Sigmoid colon (tissue), 6 donors: ENCODE measurements at regions not wholly inside any gene's neighbourhood (a gene's known extent, or its start where the extent isn't known, plus 50 kb on each side); places are given as distances from the start of the nearest gene placed in this dataset.
A peak's percentile ranks its signal among the peaks of the same experiment; 100 is the strongest.

ENCODE experiments used
- DNase-seq: peaks from one replicate; pipeline ENCODE4 v3.0.0-alpha.2; 2019
- H3K27ac ChIP-seq, 4 donors: fragments of 200-600 bp; sonication (generic); one replicate each; pipeline ENCODE4 v1.5.1; 2016 to 2019; ENCODE audit warnings: mild to moderate bottlenecking in 1 of 4
- H3K27me3 ChIP-seq, 3 donors: fragments of 200-600 bp; sonication (generic); one replicate each; pipeline ENCODE4 v1.5.1; 2019; ENCODE audit warnings: mild to moderate bottlenecking in 1 of 3
- H3K36me3 ChIP-seq, 4 donors: fragments of 200-600 bp; sonication (generic); one replicate each; pipeline ENCODE4 v1.5.1; 2016 to 2019
- H3K4me1 ChIP-seq, 4 donors: fragments of 200-600 bp; sonication (generic); one replicate each; pipeline ENCODE4 v1.5.1; 2017 to 2019
- H3K4me3 ChIP-seq, 4 donors: fragments of 200-600 bp; sonication (generic); one replicate each; pipeline ENCODE4 v1.5.1; 2017 to 2019; ENCODE audit warnings: mild to moderate bottlenecking in 2 of 4, moderate library complexity in 1 of 4
- H3K9me3 ChIP-seq, 4 donors: fragments of 200-600 bp in 3 of 4; sonication (generic) in 3 of 4; one replicate each; pipeline versions ENCODE4 v1.5.1 to v1.6.1; 2013 to 2019
- EP300 ChIP-seq, 4 donors: sonication (generic); formaldehyde crosslinking; IDR thresholded peaks; one replicate each; pipeline ENCODE4 v1.6.1; 2017; ENCODE audit warnings: antibody characterized with exemption in 4 of 4
- POLR2A ChIP-seq, 2 donors: fragments of 450-650 bp; IDR thresholded peaks; one replicate each; pipeline ENCODE4 v1.6.1; 2016; ENCODE audit warnings: antibody characterized with exemption in 2 of 2, mild to moderate bottlenecking in 2 of 2, moderate library complexity in 2 of 2
- POLR2AphosphoS5 ChIP-seq, 4 donors: sonication (generic); formaldehyde crosslinking; IDR thresholded peaks; one replicate each; pipeline ENCODE4 v1.6.1; 2017; ENCODE audit warnings: antibody characterized with exemption in 4 of 4
- WGBS, 2 donors: extraction: QIAGEN DNeasy Blood & Tissue Kit; methylation state at CpG; one replicate each; pipeline ENCODE4 v1.1.7; 2013; 5-methylcytosine and 5-hydroxymethylcytosine counted together
- intact Hi-C: fragments of 100-400 bp; cut with DNase I; formaldehyde crosslinking; loops from one replicate; pipeline ENCODE4 v1.15.1; 2023
- TF ChIP-seq, protein P1 (sequence below), 4 experiments: fragments of 450-650 bp in 3 of 4; fragments of 200-600 bp in 1 of 4; IDR thresholded peaks; one replicate each; pipeline ENCODE4 v1.5.1; 2016 to 2019; ENCODE audit warnings: antibody characterized with exemption in 4 of 4, mild to moderate bottlenecking in 3 of 4, moderate library complexity in 2 of 4
- donor health status: healthy with polysubstance abuse.
- donor health status: healthy.

GRCh38 chr4:108359986-108360681 is 191.4 kb upstream of the LEF1 start:
- intact Hi-C loops: no loop called here
- Histone ChIP-seq H3K27me3 (no peaks in the 10 kb centered on the region), H3K36me3 (no peaks in the 10 kb centered on the region), H3K4me1 (peaks cover 0 to 24% (median 14%) of the 10 kb centered on the region in 4 donors), H3K9me3 (no peaks in the 10 kb centered on the region), H3K27ac (peak overlapping the region in 1 of 4 donors; percentile 39), H3K4me3 (no peak overlapping the region)
- no peak for DNase-seq
- WGBS, 2 donors: 63 to 78% methylated on average over 10 of the region's 10 CpGs
- no peak for TF ChIP-seq POLR2AphosphoS5 (IDR thresholded peaks at IDR 0.05)
- TF ChIP-seq, protein P1, sequence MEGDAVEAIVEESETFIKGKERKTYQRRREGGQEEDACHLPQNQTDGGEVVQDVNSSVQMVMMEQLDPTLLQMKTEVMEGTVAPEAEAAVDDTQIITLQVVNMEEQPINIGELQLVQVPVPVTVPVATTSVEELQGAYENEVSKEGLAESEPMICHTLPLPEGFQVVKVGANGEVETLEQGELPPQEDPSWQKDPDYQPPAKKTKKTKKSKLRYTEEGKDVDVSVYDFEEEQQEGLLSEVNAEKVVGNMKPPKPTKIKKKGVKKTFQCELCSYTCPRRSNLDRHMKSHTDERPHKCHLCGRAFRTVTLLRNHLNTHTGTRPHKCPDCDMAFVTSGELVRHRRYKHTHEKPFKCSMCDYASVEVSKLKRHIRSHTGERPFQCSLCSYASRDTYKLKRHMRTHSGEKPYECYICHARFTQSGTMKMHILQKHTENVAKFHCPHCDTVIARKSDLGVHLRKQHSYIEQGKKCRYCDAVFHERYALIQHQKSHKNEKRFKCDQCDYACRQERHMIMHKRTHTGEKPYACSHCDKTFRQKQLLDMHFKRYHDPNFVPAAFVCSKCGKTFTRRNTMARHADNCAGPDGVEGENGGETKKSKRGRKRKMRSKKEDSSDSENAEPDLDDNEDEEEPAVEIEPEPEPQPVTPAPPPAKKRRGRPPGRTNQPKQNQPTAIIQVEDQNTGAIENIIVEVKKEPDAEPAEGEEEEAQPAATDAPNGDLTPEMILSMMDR (IDR thresholded peaks at IDR 0.05): no peak
- no peak for TF ChIP-seq EP300 (IDR thresholded peaks at IDR 0.05)
- no peak for TF ChIP-seq POLR2A (IDR thresholded peaks at IDR 0.05)

- WGBS, 2 donors: 73 to 93% methylated on average over 5 of the region's 5 CpGs
- TF ChIP-seq EP300 (IDR thresholded peaks at IDR 0.05) (no peak), POLR2AphosphoS5 (IDR thresholded peaks at IDR 0.05) (no peak), POLR2A (IDR thresholded peaks at IDR 0.05) (no peak)
- TF ChIP-seq, protein P1 (IDR thresholded peaks at IDR 0.05): no peak
- no peak for DNase-seq
- no peaks in the 10 kb centered on the region for H3K36me3 ChIP-seq
- no peaks in the 10 kb centered on the region for H3K27me3 ChIP-seq
- intact Hi-C loops: no loop called here
- H3K4me1 ChIP-seq: peaks cover 0 to 24% (median 14%) of the 10 kb centered on the region in 4 donors
- no peak overlapping the region for H3K4me3 ChIP-seq
- H3K27ac ChIP-seq: no peak overlapping the region
- H3K9me3 ChIP-seq: no peaks in the 10 kb centered on the region
Measured at GRCh38 chr4:108359130-108359985, 190.6 kb upstream of the LEF1 start.

GRCh38 chr4:108355902-108356535 is 187.3 kb upstream of the LEF1 start:
- WGBS, 2 donors: 85 to 94% methylated on average over 7 of the region's 7 CpGs
- TF ChIP-seq, protein P1 (IDR thresholded peaks at IDR 0.05): no peak
- TF ChIP-seq POLR2A (IDR thresholded peaks at IDR 0.05) (no peak), EP300 (IDR thresholded peaks at IDR 0.05) (no peak), POLR2AphosphoS5 (IDR thresholded peaks at IDR 0.05) (no peak)
- Histone ChIP-seq H3K4me1 (peaks cover 0 to 22% (median 20%) of the 10 kb centered on the region in 4 donors), H3K27me3 (no peaks in the 10 kb centered on the region), H3K27ac (no peak overlapping the region), H3K9me3 (no peaks in the 10 kb centered on the region), H3K4me3 (no peak overlapping the region), H3K36me3 (no peaks in the 10 kb centered on the region)
- no peak for DNase-seq
- intact Hi-C loops: no loop called here

DNA sequence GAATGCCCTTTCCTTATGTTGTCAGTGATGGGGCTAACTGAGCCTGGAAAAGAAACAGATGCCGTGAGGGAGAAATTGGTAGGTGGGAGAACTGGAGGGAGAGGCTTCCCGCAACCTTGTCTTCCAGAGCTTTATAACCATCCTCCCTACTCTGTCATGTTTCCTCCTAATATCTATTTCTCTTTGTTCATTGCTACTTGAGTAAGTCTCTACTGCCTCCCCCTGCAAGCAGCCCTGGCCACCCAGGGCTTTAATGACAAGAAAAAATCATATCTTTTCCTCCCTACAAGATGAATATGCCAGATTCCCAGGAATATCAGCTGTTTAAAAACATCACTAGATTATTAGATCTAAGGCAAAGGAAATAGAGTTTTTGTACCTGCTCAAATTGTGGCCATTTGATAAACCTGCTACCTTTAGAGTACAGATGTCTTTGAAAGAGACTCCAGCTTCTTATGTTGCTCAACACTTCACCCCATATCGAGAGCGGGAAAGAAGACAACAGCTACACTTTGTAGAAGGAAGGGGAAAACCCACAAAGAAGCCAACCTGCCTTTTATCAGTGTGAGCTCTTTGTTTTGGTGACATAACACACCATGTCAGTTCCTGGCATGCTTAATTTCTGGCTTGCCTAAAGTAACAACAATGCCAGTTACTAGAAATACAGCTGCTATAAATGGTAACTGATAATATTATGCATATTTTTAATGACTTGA is 186.6 kb upstream of the LEF1 start:
- H3K27ac ChIP-seq: no peak overlapping the region

More for the DNA sequence above, 186.6 kb upstream of the LEF1 start:
- DNase-seq: no peak
- Histone ChIP-seq H3K4me1 (peaks cover 0 to 15% (median 13%) of the 10 kb centered on the region in 4 donors), H3K9me3 (no peaks in the 10 kb centered on the region), H3K36me3 (no peaks in the 10 kb centered on the region), H3K27me3 (no peaks in the 10 kb centered on the region), H3K4me3 (no peak overlapping the region)
- 63 to 74% methylated on average over 4 of the region's 4 CpGs for WGBS, 2 donors
- intact Hi-C loops: no loop called here
- TF ChIP-seq POLR2A (IDR thresholded peaks at IDR 0.05) (no peak), POLR2AphosphoS5 (IDR thresholded peaks at IDR 0.05) (no peak), EP300 (IDR thresholded peaks at IDR 0.05) (no peak)
- TF ChIP-seq, protein P1 (IDR thresholded peaks at IDR 0.05): no peak
